Stimulated activated naive CD8-positive, alpha-beta T cell treated with anti-CD3 and anti-CD28 coated beads, Interleukin-15, Interleukin-2, amounts not matched to agents 100 ng/mL and 50 ng/mL, for 24 hours (primary cell): ENCODE measurements at regions not wholly inside any gene's neighbourhood (a gene's known extent, or its start where the extent isn't known, plus 50 kb on each side); places are given as distances from the start of the nearest gene placed in this dataset.
"Not testable (repeated sequence)": the region's sequence is repeated elsewhere in the genome, so short reads cannot be mapped to it uniquely, and the experiment has no call there.

Experiments
- H3K27ac Mint-ChIP-seq: one replicate; pipeline ENCODE4 v1.8.0; 2021; ENCODE audit warnings: mild to moderate bottlenecking, mixed read lengths
- H3K27me3 Mint-ChIP-seq: one replicate; pipeline ENCODE4 v1.8.0; 2021; ENCODE audit warnings: mixed read lengths
- H3K36me3 Mint-ChIP-seq: one replicate; pipeline ENCODE4 v1.8.0; 2021; ENCODE audit warnings: low read depth, mixed read lengths
- H3K4me1 Mint-ChIP-seq: one replicate; pipeline ENCODE4 v1.8.0; 2021; ENCODE audit warnings: low read depth, mixed read lengths
- H3K4me3 Mint-ChIP-seq: one replicate; pipeline ENCODE4 v1.8.0; 2021; ENCODE audit warnings: mild to moderate bottlenecking, mixed read lengths
- H3K9me3 Mint-ChIP-seq: one replicate; pipeline ENCODE4 v1.8.0; 2021; ENCODE audit warnings: mixed read lengths

DNA sequence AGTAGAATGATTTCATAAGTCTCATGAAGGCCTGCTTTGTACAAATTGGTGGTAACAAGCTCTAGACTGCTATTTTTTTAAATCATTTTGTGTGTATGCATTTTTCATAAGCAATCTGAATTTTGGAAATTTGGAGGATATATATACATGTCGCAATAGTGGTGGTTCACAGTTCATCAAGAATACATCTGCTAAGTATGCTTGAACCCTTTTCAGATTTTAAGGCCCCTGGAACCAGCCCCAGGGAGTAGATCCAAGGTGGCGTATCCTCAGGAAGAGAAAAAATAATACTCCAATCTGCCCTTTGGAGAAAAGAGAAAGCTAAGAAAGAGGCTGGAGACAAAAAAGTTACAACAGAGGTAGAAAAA, 141.6 kb downstream of the HINT1 start:
- Mint-ChIP-seq H3K27ac (no peak overlapping the region), H3K4me1 (no peaks in the 10 kb centered on the region), H3K4me3 (no peak overlapping the region), H3K36me3 (no peaks in the 10 kb centered on the region), H3K9me3 (peaks cover 5% of the 10 kb centered on the region), H3K27me3 (no peaks in the 10 kb centered on the region)

- no peak overlapping the region for H3K4me3 Mint-ChIP-seq
- H3K27ac Mint-ChIP-seq: no peak overlapping the region
- no peaks in the 10 kb centered on the region for H3K27me3 Mint-ChIP-seq
- H3K36me3 Mint-ChIP-seq: no peaks in the 10 kb centered on the region
- H3K4me1 Mint-ChIP-seq: no peaks in the 10 kb centered on the region
- peaks cover 5% of the 10 kb centered on the region for H3K9me3 Mint-ChIP-seq
Observed at GRCh38 chr5:131022811-131023497, 142.1 kb downstream of the HINT1 start.

- H3K36me3 Mint-ChIP-seq: no peaks in the 10 kb centered on the region
- no peaks in the 10 kb centered on the region for H3K27me3 Mint-ChIP-seq
- H3K4me1 Mint-ChIP-seq: no peaks in the 10 kb centered on the region
- H3K9me3 Mint-ChIP-seq: peaks cover 15% of the 10 kb centered on the region
- no peak overlapping the region for H3K4me3 Mint-ChIP-seq
- no peak overlapping the region for H3K27ac Mint-ChIP-seq
Observed at GRCh38 chr5:131021646-131022045, 143.4 kb downstream of the HINT1 start.

DNA sequence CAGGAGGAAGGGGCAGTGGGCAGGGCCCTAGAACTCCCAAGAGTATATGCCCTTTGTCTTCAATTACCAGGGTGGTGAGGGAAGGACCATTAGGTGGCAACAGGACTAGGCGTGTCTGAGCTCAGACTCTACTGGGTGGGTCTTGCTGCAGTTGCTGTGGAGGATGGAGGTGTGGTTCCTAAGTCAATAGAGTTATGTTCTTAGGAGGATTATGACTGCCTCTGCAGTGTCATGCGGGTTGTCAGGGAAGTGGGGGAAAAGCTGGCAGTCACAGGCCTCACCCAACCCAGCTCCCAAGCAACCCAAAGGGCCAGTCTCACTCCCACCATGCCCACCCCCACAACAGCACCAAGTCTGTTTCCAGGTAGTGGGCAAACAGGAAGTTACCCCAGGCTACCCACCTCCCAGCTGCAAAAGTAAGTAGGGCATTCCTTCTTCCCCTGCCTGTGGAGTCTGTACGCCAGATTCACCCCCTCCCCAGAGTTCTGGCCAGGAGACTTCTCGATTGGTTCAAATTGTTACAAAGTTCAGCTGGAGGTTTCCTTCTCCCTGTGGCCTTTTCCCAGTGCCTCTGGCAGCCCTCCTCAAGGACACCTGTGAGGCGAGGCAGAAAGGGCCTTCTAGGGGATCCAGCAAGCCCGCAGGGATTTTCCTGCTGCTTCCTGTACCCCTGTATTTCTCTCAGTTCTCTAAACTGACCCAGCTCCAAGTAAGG, 145.3 kb downstream of the HINT1 start:
- Mint-ChIP-seq H3K4me1 (no peaks in the 10 kb centered on the region), H3K36me3 (no peaks in the 10 kb centered on the region), H3K4me3 (no peak overlapping the region), H3K9me3 (peaks cover 17% of the 10 kb centered on the region), H3K27me3 (no peaks in the 10 kb centered on the region), H3K27ac (no peak overlapping the region)

DNA sequence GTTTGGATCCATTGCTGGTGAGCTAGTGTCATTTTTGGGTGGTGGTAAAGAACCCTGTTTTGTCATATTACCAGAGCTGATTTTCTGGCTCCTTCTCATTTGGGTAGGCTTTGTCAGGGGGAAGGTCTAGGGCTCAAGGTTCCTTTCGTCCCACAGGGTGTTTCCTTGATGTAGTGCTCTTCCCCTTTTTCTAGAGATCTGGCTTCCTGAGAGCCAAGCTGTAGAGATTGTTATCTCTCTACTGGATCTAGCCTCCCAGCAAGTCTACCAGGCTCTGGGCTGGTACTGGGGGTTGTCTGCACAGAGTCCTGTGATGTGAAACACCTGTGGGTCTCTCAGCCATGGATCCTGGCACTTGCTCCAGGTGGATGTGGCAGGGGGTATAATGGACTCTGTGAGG, 145.9 kb downstream of the HINT1 start:
- no peaks in the 10 kb centered on the region for H3K36me3 Mint-ChIP-seq
- peaks cover 17% of the 10 kb centered on the region for H3K9me3 Mint-ChIP-seq
- H3K27me3 Mint-ChIP-seq: no peaks in the 10 kb centered on the region
- no peak overlapping the region for H3K4me3 Mint-ChIP-seq
- no peaks in the 10 kb centered on the region for H3K4me1 Mint-ChIP-seq
- H3K27ac Mint-ChIP-seq: no peak overlapping the region

DNA sequence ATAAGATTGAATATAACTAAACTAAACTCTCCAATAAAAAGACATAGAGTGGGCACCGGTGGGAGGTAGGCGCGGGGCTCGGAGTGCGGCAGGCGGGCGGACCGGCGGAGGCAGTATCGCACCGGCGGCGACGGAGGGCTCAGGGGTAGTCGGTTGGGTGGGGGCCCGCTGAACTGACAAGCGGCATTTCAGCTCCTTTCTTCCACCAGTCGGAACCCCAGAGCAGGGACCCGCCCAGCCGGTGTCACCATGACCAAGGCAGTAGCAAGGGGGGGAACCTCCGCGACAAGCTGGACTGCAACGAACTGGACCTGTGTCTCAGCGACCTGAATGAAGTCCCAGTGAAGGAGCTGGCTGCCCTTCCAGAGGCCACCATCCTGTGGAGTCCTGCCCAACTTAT, 156.7 kb downstream of the HINT1 start:
- Mint-ChIP-seq H3K4me1 (no peaks in the 10 kb centered on the region), H3K9me3 (no peaks in the 10 kb centered on the region), H3K27me3 (peaks cover 7% of the 10 kb centered on the region), H3K36me3 (no peaks in the 10 kb centered on the region), H3K4me3 (no peak overlapping the region), H3K27ac (no peak overlapping the region)

GRCh38 chr5:131005963-131006684, 158.9 kb downstream of the HINT1 start:
- no peaks in the 10 kb centered on the region for H3K4me1 Mint-ChIP-seq
- no peak overlapping the region for H3K27ac Mint-ChIP-seq
- no peaks in the 10 kb centered on the region for H3K36me3 Mint-ChIP-seq
- peaks cover 7% of the 10 kb centered on the region for H3K27me3 Mint-ChIP-seq
- H3K4me3 Mint-ChIP-seq: no peak overlapping the region
- H3K9me3 Mint-ChIP-seq: no peaks in the 10 kb centered on the region

- no peak overlapping the region for H3K27ac Mint-ChIP-seq
- peaks cover 4% of the 10 kb centered on the region for H3K27me3 Mint-ChIP-seq
- no peak overlapping the region for H3K4me3 Mint-ChIP-seq
- H3K9me3 Mint-ChIP-seq: no peaks in the 10 kb centered on the region
- H3K4me1 Mint-ChIP-seq: no peaks in the 10 kb centered on the region
- H3K36me3 Mint-ChIP-seq: no peaks in the 10 kb centered on the region
Observed at GRCh38 chr5:131001507-131001906, 163.5 kb downstream of the HINT1 start.

GRCh38 chr5:131000289-131000688, 164.8 kb downstream of the HINT1 start:
- Mint-ChIP-seq H3K27me3 (peaks cover 4% of the 10 kb centered on the region), H3K27ac (no peak overlapping the region), H3K36me3 (no peaks in the 10 kb centered on the region), H3K4me1 (no peaks in the 10 kb centered on the region), H3K9me3 (no peaks in the 10 kb centered on the region), H3K4me3 (no peak overlapping the region)

- H3K4me3 Mint-ChIP-seq, H3K9me3 Mint-ChIP-seq, H3K27ac Mint-ChIP-seq, H3K36me3 Mint-ChIP-seq, H3K27me3 Mint-ChIP-seq, H3K4me1 Mint-ChIP-seq: not testable (repeated sequence)
Observed at GRCh38 chr5:130996720-130997119, 168.3 kb downstream of the HINT1 start.

DNA sequence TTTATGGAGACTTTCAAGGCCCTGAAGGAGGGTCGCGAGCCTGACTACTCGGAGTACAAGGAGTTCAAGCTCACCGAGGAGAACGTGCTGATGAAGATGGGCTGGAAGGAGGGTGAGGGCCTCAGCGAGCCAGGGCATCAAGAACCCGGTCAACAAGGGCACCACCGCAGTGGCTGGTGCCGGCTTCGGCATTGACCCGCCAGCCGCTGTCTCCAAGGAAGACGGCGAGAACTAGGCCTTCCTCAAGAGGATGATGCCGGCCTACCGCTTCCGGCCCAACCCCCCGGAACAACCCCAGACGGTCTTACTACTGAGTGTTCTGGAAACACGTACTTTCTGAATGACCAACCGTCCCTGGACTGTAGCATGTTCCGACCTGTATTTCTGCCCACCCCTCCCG, 169.2 kb downstream of the HINT1 start:
- Mint-ChIP-seq H3K9me3 (no peaks in the 10 kb centered on the region), H3K4me1 (no peaks in the 10 kb centered on the region), H3K27me3 (no peaks in the 10 kb centered on the region), H3K4me3 (no peak overlapping the region), H3K27ac (no peak overlapping the region), H3K36me3 (no peaks in the 10 kb centered on the region)

- no peak overlapping the region for H3K27ac Mint-ChIP-seq
- H3K36me3 Mint-ChIP-seq: no peaks in the 10 kb centered on the region
- H3K4me1 Mint-ChIP-seq: no peaks in the 10 kb centered on the region
- H3K27me3 Mint-ChIP-seq: no peaks in the 10 kb centered on the region
- no peak overlapping the region for H3K4me3 Mint-ChIP-seq
- no peaks in the 10 kb centered on the region for H3K9me3 Mint-ChIP-seq
Observed at GRCh38 chr5:130995254-130995515, 169.9 kb downstream of the HINT1 start.

DNA sequence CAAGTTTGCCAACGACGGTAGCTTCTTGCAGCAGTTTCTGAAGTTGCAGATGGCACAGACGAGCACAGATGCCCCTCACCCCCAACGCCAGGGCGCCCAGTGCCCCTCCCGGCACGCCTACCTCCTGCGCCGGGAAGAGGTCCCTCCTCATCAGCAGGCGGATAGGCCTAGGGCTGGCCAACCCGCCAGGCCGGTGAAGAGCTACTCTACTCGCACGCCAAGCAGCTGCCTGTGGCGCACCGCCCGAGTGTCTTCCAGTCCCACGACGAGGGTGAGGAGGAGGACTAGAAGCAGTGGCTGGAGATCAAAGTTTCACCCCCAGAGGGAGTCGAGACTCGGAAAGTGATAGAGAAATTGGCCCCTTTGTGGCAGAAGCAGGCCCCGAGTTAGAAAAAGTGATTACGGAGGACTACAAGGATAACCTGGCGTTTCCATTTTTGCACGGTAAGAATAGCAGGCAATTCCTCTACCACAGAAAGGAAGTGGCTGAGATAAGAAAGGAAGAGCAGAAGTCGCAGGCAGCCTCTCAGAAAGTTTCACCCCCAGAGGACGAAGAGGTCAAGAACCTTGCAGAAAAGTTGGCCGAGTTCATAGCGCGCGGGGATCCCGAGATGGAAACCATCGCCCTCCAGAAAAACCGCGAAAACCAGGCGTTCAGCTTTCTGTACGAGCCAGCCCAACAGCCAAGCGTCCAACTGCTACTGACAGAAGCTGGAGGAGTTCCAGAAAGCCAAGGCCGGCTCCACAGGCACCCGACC, 170.4 kb downstream of the HINT1 start:
- Mint-ChIP-seq H3K4me3 (no peak overlapping the region), H3K9me3 (no peaks in the 10 kb centered on the region), H3K27ac (no peak overlapping the region), H3K4me1 (no peaks in the 10 kb centered on the region), H3K27me3 (no peaks in the 10 kb centered on the region), H3K36me3 (no peaks in the 10 kb centered on the region)

- no peak overlapping the region for H3K4me3 Mint-ChIP-seq
Observed at GRCh38 chr5:130992621-130993020, 172.4 kb downstream of the HINT1 start.

GRCh38 chr5:130992095-130992494, 173.0 kb downstream of the HINT1 start:
- Mint-ChIP-seq H3K36me3 (no peaks in the 10 kb centered on the region), H3K4me3 (no peak overlapping the region), H3K9me3 (no peaks in the 10 kb centered on the region), H3K27me3 (no peaks in the 10 kb centered on the region), H3K27ac (no peak overlapping the region), H3K4me1 (no peaks in the 10 kb centered on the region)

More at GRCh38 chr5:130992621-130993020, 172.4 kb downstream of the HINT1 start:
- Mint-ChIP-seq H3K27ac (no peak overlapping the region), H3K36me3 (no peaks in the 10 kb centered on the region), H3K27me3 (no peaks in the 10 kb centered on the region), H3K4me1 (no peaks in the 10 kb centered on the region), H3K9me3 (no peaks in the 10 kb centered on the region)
